ENCODE measurements at regions not wholly inside any gene's neighbourhood (a gene's known extent, or its start where the extent isn't known, plus 50 kb on each side); places are given as distances from the start of the nearest gene placed in this dataset.

DNA sequence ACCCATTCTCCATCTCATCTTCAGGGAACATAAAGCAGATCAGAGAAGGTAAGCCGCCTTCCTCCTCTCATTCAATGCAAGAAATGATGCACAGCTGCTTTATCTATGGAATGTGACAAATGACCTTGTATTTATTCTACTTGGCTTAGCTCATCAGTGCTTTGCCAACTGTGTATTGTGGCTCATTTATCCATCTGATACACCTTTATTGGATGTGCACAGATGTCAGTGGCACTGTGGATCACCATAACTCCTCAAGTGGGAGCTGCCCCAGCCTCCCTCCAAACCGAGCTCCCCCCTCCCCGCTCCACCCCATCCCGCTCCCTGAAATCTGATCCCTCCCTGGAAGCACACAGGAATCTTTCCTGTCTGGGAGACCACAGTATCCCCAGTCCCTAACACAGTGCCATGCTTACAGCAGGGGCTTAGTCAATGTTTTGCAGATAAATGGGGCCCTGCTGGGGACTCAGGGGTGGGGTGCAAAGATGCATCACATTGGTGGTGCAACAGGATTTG lies 156.0 kb upstream of the RAB4A start:
- TF ChIP-seq POLR2A (IDR thresholded peaks at IDR 0.05) (no peak), CTCF (IDR thresholded peaks at IDR 0.05) (no peak), POLR2AphosphoS5 (IDR thresholded peaks at IDR 0.05) (peak in 3 of 4 donors; percentile 2 to 33 (median 30)), EP300 (IDR thresholded peaks at IDR 0.05) (no peak)

All from sigmoid colon (tissue), 4 donors.